ENCODE measurements at regions not wholly inside any gene's neighbourhood (a gene's known extent, or its start where the extent isn't known, plus 50 kb on each side); places are given as distances from the start of the nearest gene placed in this dataset.

DNA sequence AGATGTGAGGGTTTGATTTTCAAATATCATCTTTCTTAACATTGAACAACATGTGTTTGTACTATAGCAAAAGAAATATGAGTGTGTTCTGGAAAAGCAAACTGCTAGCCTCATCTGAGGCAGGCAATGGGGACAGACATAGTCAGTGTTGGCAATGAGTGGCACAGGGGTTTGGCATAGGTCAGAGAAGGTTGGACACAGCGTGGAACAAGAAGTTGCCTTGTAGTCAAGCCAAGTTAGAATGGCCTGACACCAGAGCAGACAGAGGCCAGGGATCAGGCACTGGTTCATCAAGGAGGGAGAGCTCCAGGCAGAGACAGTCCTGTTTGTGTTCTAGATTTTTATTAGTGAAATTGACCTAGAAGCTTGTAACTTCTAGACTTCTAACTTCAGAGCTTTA, 100.8 kb upstream of the TANK start:
- no peak overlapping the region for H3K4me3 Mint-ChIP-seq
- no peaks in the 10 kb centered on the region for H3K36me3 Mint-ChIP-seq (ENCODE audit: low read depth)
- TF ChIP-seq, protein P1, sequence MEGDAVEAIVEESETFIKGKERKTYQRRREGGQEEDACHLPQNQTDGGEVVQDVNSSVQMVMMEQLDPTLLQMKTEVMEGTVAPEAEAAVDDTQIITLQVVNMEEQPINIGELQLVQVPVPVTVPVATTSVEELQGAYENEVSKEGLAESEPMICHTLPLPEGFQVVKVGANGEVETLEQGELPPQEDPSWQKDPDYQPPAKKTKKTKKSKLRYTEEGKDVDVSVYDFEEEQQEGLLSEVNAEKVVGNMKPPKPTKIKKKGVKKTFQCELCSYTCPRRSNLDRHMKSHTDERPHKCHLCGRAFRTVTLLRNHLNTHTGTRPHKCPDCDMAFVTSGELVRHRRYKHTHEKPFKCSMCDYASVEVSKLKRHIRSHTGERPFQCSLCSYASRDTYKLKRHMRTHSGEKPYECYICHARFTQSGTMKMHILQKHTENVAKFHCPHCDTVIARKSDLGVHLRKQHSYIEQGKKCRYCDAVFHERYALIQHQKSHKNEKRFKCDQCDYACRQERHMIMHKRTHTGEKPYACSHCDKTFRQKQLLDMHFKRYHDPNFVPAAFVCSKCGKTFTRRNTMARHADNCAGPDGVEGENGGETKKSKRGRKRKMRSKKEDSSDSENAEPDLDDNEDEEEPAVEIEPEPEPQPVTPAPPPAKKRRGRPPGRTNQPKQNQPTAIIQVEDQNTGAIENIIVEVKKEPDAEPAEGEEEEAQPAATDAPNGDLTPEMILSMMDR (IDR thresholded peaks at IDR 0.05): no peak
- Histone ChIP-seq H3K27ac (ENCODE audit: low read depth in 1 of 2, low read length in 2 of 2) (no peak overlapping the region), H3K27me3 (ENCODE audit: control insufficient read depth in 1 of 2, insufficient read depth in 2 of 2, low read length in 2 of 2) (no peaks in the 10 kb centered on the region), H3K9me3 (ENCODE audit: control insufficient read depth in 1 of 2, insufficient read depth in 1 of 2, low read length in 2 of 2) (no peaks in the 10 kb centered on the region), H3K4me3 (ENCODE audit: low read length) (no peak overlapping the region), H3K4me1 (ENCODE audit: insufficient read depth, low read length) (peaks cover 4% of the 10 kb centered on the region), H3K36me3 (ENCODE audit: insufficient read depth, low read length) (no peaks in the 10 kb centered on the region)
- intact Hi-C loops (cut with DNase I, micrococcal nuclease): no loop called here
- H3K27ac Mint-ChIP-seq: no peak overlapping the region
- ATAC-seq (ENCODE audit: poor library complexity) (no peak), DNase-seq (no peak)
- H3K4me1 Mint-ChIP-seq (ENCODE audit: low read depth): peaks cover 5% of the 10 kb centered on the region
- no peaks in the 10 kb centered on the region for H3K27me3 Mint-ChIP-seq
- H3K9me3 Mint-ChIP-seq: no peaks in the 10 kb centered on the region
- ChIA-PET POLR2A (no interaction called here), CTCF (interaction anchor here (0.6 kb wide), 1 partner anchor 512 kb away, joined by 4 read pairs; no protein-coding TSS in a partner anchor)

GRCh38 chr2:161061786-161062185, 98.4 kb upstream of the TANK start:
- intact Hi-C loops (cut with DNase I, micrococcal nuclease): loop anchor here (5.0 to 10.0 kb wide), 3 partner anchors 807 to 954 kb away; no protein-coding TSS in a partner anchor
- H3K4me3 ChIP-seq (ENCODE audit: low read length): no peak overlapping the region
- CTCF ChIA-PET: no interaction called here
- POLR2A ChIA-PET: interaction anchor here (1.5 kb wide), 1 partner anchor 75 kb away, joined by 3 read pairs; no protein-coding TSS in a partner anchor
- Mint-ChIP-seq H3K27ac (no peak overlapping the region), H3K4me1 (ENCODE audit: low read depth) (peaks cover 5% of the 10 kb centered on the region), H3K4me3 (no peak overlapping the region), H3K36me3 (ENCODE audit: low read depth) (no peaks in the 10 kb centered on the region), H3K9me3 (no peaks in the 10 kb centered on the region), H3K27me3 (no peaks in the 10 kb centered on the region)
- peaks cover 4% of the 10 kb centered on the region for H3K4me1 ChIP-seq (ENCODE audit: insufficient read depth, low read length)
- H3K36me3 ChIP-seq (ENCODE audit: insufficient read depth, low read length): no peaks in the 10 kb centered on the region
- H3K9me3 ChIP-seq (ENCODE audit: control insufficient read depth in 1 of 2, insufficient read depth in 1 of 2, low read length in 2 of 2): no peaks in the 10 kb centered on the region
- ATAC-seq (ENCODE audit: poor library complexity) (no peak), DNase-seq (no peak)
- no peak overlapping the region for H3K27ac ChIP-seq (ENCODE audit: low read depth in 1 of 2, low read length in 2 of 2)
- no peaks in the 10 kb centered on the region for H3K27me3 ChIP-seq (ENCODE audit: control insufficient read depth in 1 of 2, insufficient read depth in 2 of 2, low read length in 2 of 2)
- TF ChIP-seq, protein P1 (IDR thresholded peaks at IDR 0.05): no peak

DNA sequence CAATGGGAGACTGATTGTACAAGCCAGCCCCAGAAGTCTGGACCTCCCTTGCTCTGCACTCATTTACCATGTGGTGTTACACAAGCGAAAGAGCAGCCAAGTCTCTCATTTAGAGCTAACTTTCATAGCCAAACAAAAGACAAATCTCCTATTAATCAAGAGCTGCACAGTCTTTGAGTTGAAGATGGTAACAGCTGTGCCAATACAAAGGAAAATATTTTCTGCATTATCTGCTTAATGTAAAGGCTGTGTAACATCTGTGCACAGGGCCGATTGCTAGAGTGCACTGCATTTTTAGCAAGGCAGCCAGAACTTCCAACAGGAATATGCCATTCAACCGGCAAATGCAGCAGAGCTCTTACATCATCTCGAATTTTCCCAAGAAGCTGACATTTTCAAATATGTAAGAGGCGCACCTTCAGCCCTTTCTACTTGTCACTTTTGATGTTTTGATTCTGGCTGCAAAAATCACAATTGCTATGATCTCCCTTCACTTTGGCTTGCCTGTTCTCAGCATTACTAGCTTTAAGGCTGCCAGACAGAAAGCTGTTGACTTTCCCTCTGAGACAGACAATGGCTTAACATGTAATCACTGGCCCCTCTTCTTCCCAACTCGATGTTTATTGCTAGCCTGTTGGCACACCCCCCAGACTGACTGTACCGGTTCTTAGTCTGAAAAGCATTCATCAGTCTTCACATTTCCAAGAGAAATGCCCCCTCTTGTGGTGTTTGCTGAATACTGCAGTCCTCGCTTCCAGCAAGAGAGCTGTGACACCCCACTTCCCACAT, 96.9 kb upstream of the TANK start:
- H3K36me3 Mint-ChIP-seq (ENCODE audit: low read depth): no peaks in the 10 kb centered on the region
- intact Hi-C loops (cut with DNase I, micrococcal nuclease): loop anchor here (5.0 to 10.0 kb wide), 3 partner anchors 809 to 956 kb away; no protein-coding TSS in a partner anchor

More for the DNA sequence above, 96.9 kb upstream of the TANK start:
- H3K4me3 Mint-ChIP-seq: no peak overlapping the region
- Histone ChIP-seq H3K4me1 (ENCODE audit: insufficient read depth, low read length) (peaks cover 4% of the 10 kb centered on the region), H3K36me3 (ENCODE audit: insufficient read depth, low read length) (no peaks in the 10 kb centered on the region), H3K27ac (ENCODE audit: low read depth in 1 of 2, low read length in 2 of 2) (no peak overlapping the region), H3K4me3 (ENCODE audit: low read length) (no peak overlapping the region), H3K9me3 (ENCODE audit: control insufficient read depth in 1 of 2, insufficient read depth in 1 of 2, low read length in 2 of 2) (no peaks in the 10 kb centered on the region), H3K27me3 (ENCODE audit: control insufficient read depth in 1 of 2, insufficient read depth in 2 of 2, low read length in 2 of 2) (no peaks in the 10 kb centered on the region)
- TF ChIP-seq, protein P1 (IDR thresholded peaks at IDR 0.05): peak; percentile 92
- peak; percentile 94 for ATAC-seq (ENCODE audit: poor library complexity)
- no peak overlapping the region for H3K27ac Mint-ChIP-seq
- peak; percentile 36 to 81 (median 54) for DNase-seq
- H3K4me1 Mint-ChIP-seq (ENCODE audit: low read depth): peaks cover 5% of the 10 kb centered on the region
- H3K27me3 Mint-ChIP-seq: no peaks in the 10 kb centered on the region
- H3K9me3 Mint-ChIP-seq: no peaks in the 10 kb centered on the region
- ChIA-PET CTCF (interaction anchor here (0.6 to 1.8 kb wide), 17 partner anchors 8 to 953 kb away, joined by 3 to 11 read pairs (median 3); partner anchors contain the start of gene TANK), POLR2A (interaction anchor here (1.4 to 1.5 kb wide), 2 partner anchors 14 to 73 kb away, joined by 3 to 12 read pairs; no protein-coding TSS in a partner anchor)
